HFFc6 (cell line): ENCODE measurements at regions not wholly inside any gene's neighbourhood (a gene's known extent, or its start where the extent isn't known, plus 50 kb on each side); places are given as distances from the start of the nearest gene placed in this dataset.

Experiments
- DNase-seq: peaks from one replicate; pipeline ENCODE4 v3.0.0-alpha.2; 2018
- H3K27ac Mint-ChIP-seq: 2 replicates; pipeline ENCODE4 v1.8.0; 2020; ENCODE audit warnings: mild to moderate bottlenecking, mixed read lengths
- H3K27me3 Mint-ChIP-seq: 2 replicates; pipeline ENCODE4 v1.8.0; 2021; ENCODE audit warnings: mild to moderate bottlenecking, moderate library complexity, mixed read lengths; ENCODE audit not compliant: insufficient read depth
- H3K36me3 Mint-ChIP-seq: 2 replicates; pipeline ENCODE4 v1.8.0; 2021; ENCODE audit warnings: low read depth, mixed read lengths
- H3K4me1 Mint-ChIP-seq: 2 replicates; pipeline ENCODE4 v1.8.0; 2020; ENCODE audit warnings: low read depth, mixed read lengths
- H3K4me3 Mint-ChIP-seq: 2 replicates; pipeline ENCODE4 v1.8.0; 2020; ENCODE audit warnings: mild to moderate bottlenecking, moderate library complexity, mixed read lengths
- H3K9me3 Mint-ChIP-seq: 2 replicates; pipeline ENCODE4 v1.8.0; 2020; ENCODE audit warnings: mild to moderate bottlenecking, mixed read lengths
- TF ChIP-seq, protein P1 (sequence below): fragments of 200-600 bp; sonication (generic); IDR thresholded peaks from 2 replicates; pipeline ENCODE4 v1.5.0; 2021; ENCODE audit warnings: antibody characterized with exemption, mild to moderate bottlenecking

DNA sequence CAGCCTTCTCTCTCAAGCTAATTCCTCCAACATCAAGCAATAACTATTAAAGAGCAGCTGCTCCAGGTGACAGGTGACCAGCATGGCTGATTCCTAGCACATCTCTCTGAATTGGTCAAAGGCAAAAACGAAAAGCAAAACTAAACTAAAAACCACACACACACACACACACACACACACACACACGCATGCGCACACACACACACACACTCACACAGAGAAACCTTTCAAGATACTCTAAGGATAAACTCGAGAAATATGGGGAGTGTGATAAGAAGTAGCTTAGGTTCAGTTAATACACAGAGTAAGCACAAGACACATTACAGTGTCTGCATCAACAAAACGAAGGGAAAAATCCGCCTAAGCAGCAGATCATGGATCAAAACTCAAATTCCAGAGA, 74.5 kb upstream of the FZD7 start:
- DNase-seq, result no peak
- H3K36me3 Mint-ChIP-seq, result no peaks in the 10 kb centered on the region
- TF ChIP-seq, protein P1, sequence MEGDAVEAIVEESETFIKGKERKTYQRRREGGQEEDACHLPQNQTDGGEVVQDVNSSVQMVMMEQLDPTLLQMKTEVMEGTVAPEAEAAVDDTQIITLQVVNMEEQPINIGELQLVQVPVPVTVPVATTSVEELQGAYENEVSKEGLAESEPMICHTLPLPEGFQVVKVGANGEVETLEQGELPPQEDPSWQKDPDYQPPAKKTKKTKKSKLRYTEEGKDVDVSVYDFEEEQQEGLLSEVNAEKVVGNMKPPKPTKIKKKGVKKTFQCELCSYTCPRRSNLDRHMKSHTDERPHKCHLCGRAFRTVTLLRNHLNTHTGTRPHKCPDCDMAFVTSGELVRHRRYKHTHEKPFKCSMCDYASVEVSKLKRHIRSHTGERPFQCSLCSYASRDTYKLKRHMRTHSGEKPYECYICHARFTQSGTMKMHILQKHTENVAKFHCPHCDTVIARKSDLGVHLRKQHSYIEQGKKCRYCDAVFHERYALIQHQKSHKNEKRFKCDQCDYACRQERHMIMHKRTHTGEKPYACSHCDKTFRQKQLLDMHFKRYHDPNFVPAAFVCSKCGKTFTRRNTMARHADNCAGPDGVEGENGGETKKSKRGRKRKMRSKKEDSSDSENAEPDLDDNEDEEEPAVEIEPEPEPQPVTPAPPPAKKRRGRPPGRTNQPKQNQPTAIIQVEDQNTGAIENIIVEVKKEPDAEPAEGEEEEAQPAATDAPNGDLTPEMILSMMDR, result no peak
- no peaks in the 10 kb centered on the region for H3K9me3 Mint-ChIP-seq
- peaks cover 3% of the 10 kb centered on the region for H3K27me3 Mint-ChIP-seq
- peaks cover 21% of the 10 kb centered on the region for H3K4me1 Mint-ChIP-seq
- H3K27ac Mint-ChIP-seq, result no peak overlapping the region
- no peak overlapping the region for H3K4me3 Mint-ChIP-seq

DNA sequence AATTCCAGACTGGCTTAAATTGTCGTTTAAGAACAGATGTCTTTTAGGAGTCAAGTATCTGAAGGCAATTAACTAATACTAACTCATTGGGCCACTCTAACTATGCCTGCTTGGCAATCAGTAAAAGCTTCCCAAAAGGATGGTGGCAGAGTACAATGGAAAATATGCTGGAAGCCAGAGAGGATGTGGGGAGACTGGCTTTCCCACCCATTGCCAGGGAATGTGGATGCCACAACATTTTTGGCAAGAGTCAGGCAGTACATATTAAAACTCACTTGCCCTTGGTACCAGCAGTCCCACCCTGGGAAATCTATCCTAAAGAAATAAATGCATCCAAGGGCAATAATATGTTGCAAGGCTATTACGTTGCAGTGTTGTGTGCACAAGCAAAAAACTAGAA, 74.0 kb upstream of the FZD7 start:
- DNase-seq, result no peak
- no peaks in the 10 kb centered on the region for H3K9me3 Mint-ChIP-seq
- no peak overlapping the region for H3K27ac Mint-ChIP-seq
- H3K36me3 Mint-ChIP-seq, result no peaks in the 10 kb centered on the region
- no peak overlapping the region for H3K4me3 Mint-ChIP-seq
- peaks cover 3% of the 10 kb centered on the region for H3K27me3 Mint-ChIP-seq
- TF ChIP-seq, protein P1, result no peak
- H3K4me1 Mint-ChIP-seq, result peaks cover 17% of the 10 kb centered on the region

DNA sequence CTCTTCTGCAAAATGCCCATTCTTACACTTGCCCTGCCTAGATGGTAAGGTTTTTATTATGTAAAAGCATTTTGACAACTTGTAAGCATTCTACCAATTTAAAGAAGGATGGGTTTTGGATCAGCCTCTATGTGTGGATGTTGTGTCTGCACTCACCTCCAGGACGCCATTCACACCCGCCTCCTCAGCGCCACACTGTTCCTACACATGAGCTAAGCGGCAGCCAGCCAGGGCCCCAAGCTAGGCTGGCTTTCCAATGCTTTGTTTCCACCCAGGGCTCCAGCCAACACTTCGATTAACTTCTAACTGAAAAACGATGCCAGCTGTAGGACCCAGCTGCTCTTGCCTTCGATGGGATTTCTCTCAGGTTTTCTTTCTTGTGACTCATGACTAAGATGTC, 73.3 kb upstream of the FZD7 start:
- no peaks in the 10 kb centered on the region for H3K9me3 Mint-ChIP-seq
- no peak overlapping the region for H3K27ac Mint-ChIP-seq
- no peak for DNase-seq
- H3K36me3 Mint-ChIP-seq, result no peaks in the 10 kb centered on the region
- H3K4me3 Mint-ChIP-seq, result no peak overlapping the region
- TF ChIP-seq, protein P1, result no peak
- peaks cover 3% of the 10 kb centered on the region for H3K27me3 Mint-ChIP-seq
- peaks cover 13% of the 10 kb centered on the region for H3K4me1 Mint-ChIP-seq

DNA sequence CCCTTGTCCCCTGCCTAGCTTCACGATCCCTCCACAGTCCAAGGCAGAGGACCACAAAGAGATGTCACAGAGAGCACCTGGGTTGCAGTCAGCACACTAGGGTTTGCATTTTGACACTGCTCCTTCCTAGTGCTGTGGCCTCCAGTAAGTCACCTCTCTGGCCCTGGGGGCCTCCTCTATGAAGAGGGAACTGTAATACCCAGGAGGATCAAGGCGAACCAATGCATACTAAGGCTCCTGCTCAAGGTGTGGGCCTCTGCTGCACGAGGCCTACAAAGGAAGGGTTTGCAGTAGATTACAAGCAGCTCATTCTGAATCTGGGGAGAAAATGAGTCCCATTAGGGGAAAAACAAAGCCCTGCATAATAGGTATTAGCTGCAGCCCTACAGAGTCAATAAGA, 72.3 kb upstream of the FZD7 start:
- Mint-ChIP-seq H3K4me1 (0 out of 2 replicates have a peak, but pooled peaks cover 2% of the 10 kb centered on the region), H3K27me3 (no peaks in the 10 kb centered on the region; the same call in none of the 2 replicates), H3K27ac (no peak overlapping the region), H3K36me3 (no peaks in the 10 kb centered on the region), H3K9me3 (no peaks in the 10 kb centered on the region), H3K4me3 (no peak overlapping the region)
- TF ChIP-seq, protein P1, result no peak
- DNase-seq, result no peak

DNA sequence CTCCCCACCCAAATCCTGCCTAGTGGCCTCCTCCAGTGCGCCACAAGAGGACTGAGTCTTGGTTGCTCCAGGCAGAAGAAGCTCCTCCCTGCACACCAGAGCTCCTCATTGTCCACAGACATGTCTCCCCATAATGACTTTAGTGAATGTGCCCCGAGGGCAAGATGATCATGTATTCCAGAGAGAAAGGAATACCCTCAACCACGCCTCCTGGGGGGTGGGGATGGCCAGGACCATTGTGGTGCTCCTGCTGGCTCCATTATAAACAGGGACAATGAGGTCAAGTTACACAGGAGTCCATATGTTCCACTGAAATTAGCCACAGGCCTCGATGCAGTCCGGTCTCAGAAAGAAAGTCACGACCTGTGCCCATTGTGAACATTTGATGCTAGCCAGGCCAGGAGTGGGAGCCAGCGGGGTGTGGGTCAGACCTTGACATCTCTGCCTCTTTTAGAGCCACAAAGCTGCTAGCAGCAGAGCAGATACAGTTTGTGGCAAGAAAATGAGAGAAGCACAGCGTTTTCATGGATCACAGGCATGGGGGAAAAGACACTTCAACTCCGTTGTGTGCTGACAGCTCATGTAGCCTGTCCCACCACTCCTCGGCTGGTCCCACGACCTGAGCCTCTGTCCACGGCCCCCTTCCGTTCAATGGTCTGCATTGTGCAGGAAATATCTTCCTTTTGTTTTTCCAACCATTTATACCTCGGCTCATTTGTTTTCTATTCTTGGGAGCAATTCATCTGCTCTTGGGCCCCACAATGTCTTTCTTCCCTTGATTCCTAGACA, 70.7 kb upstream of the FZD7 start:
- DNase-seq, result no peak
- Mint-ChIP-seq H3K27ac (no peak overlapping the region), H3K36me3 (no peaks in the 10 kb centered on the region), H3K4me3 (no peak overlapping the region), H3K27me3 (peaks cover 2% of the 10 kb centered on the region), H3K9me3 (no peaks in the 10 kb centered on the region), H3K4me1 (no peaks in the 10 kb centered on the region)
- TF ChIP-seq, protein P1, result no peak
